ENCODE measurements at regions not wholly inside any gene's neighbourhood (a gene's known extent, or its start where the extent isn't known, plus 50 kb on each side); places are given as distances from the start of the nearest gene placed in this dataset.
"Not testable (repeated sequence)": the region's sequence is repeated elsewhere in the genome, so short reads cannot be mapped to it uniquely, and the experiment has no call there.

- no peak for DNase-seq (ENCODE audit: low spot score)
Measured at GRCh38 chr13:33411312-33411711, 125.8 kb upstream of the STARD13 start.

DNA sequence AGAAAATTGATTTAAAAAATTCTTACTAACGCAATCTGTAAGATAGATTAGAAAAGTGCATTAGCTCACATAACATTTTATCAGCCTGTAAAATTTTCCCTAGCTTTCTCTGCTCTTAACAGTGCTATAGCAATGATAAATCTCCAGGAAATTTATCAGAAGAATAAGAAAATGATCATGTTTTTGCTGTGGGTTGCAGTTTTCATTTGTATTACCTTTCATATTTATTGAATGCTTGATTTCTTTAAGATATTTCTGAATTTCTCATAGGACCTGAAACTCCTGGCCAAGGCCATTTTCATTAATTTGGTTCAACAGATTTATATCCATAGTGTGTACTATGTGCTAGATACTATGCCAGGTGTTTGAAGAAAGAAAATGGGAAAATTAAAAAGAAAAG is 130.3 kb upstream of the STARD13 start:
- DNase-seq (ENCODE audit: low spot score), result no peak

DNA sequence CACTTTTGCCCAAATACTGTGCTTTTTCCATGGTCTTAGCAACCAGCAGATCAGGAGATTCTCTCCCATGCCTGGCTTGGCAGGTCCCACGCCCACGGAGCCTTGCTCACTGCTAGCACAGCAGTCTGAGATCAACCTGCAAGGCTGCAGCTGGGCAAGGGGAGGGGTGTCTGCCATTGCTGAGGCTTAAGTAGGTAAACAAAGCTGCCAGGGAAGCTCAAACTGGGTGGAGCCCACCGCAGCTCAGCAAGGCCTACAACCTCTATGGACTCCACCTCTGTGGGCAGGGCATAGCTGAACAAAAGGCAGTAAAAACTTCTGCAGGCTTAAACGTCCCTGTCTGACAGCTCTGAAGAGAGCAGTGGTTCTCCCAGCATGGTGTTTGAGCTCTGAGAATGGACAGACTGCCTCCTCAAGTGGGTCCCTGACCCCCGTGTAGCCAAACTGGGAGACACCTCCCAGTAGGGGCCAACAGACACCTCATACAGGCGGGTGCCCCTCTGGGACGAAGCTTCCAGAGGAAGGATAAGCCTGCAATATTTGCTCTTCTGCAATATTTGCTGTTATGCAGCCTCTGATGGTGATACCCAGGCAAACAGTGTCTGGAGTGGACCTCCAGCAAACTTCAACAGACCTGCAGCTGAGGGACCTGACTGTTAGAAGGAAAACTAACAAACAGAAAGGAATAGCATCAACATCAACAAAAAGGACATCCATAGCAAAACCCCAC is 132.8 kb upstream of the STARD13 start:
- DNase-seq (ENCODE audit: low spot score), result not testable (repeated sequence)

DNA sequence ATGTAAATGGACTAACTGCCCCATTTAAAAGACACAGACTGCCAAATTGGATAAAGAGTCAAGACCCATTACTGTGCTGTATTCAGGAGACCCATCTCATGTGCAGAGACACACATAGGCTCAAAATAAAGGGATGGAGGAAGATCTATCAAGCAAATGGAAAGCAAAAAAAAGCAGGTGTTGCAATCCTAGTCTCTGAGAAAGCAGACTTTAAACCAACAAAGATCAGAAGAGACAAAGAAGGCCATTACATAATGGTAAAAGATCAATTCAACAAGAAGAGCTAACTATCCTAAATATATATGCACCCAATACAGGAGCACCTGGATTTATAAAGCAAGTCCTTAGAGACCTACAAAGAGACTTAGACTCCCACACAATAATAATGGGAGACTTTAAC is 134.6 kb upstream of the STARD13 start:
- DNase-seq (ENCODE audit: low spot score), result not testable (repeated sequence)

GRCh38 chr13:33426131-33426530 is 140.6 kb upstream of the STARD13 start:
- DNase-seq (ENCODE audit: low spot score), result no peak

- no peak for DNase-seq (ENCODE audit: low spot score)
Measured at GRCh38 chr13:33433316-33433715, 147.8 kb upstream of the STARD13 start.

GRCh38 chr13:33434676-33435075 is 149.1 kb upstream of the STARD13 start:
- DNase-seq (ENCODE audit: low spot score), result no peak

DNA sequence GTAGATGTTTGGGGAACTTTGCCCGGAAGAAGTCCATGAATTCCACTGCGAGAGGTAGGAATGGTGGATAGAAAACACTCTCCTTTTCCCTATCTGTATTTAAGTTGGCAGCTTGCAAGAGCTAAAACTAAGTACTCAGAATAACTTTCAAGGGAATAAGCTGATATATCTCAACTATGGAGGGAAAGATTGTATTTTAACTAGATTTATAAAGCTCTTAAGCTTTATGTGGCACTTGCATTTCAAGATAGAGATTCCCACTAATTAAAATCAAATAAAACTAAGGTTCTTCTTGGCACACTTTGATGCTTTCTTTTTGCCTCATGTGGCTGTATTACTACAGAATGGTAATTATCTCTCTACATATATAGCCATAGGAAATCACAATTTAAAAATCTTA is 149.7 kb upstream of the STARD13 start:
- DNase-seq (ENCODE audit: low spot score), result no peak

GRCh38 chr13:33438918-33439317 is 153.4 kb upstream of the STARD13 start:
- no peak for DNase-seq (ENCODE audit: low spot score)

GRCh38 chr13:33441015-33441414 is 155.5 kb upstream of the STARD13 start:
- no peak for DNase-seq (ENCODE audit: low spot score)

GRCh38 chr13:33445024-33445423 is 159.5 kb upstream of the STARD13 start:
- no peak for DNase-seq (ENCODE audit: low spot score)

GRCh38 chr13:33445476-33445875 is 159.9 kb upstream of the STARD13 start:
- DNase-seq (ENCODE audit: low spot score), result no peak

DNA sequence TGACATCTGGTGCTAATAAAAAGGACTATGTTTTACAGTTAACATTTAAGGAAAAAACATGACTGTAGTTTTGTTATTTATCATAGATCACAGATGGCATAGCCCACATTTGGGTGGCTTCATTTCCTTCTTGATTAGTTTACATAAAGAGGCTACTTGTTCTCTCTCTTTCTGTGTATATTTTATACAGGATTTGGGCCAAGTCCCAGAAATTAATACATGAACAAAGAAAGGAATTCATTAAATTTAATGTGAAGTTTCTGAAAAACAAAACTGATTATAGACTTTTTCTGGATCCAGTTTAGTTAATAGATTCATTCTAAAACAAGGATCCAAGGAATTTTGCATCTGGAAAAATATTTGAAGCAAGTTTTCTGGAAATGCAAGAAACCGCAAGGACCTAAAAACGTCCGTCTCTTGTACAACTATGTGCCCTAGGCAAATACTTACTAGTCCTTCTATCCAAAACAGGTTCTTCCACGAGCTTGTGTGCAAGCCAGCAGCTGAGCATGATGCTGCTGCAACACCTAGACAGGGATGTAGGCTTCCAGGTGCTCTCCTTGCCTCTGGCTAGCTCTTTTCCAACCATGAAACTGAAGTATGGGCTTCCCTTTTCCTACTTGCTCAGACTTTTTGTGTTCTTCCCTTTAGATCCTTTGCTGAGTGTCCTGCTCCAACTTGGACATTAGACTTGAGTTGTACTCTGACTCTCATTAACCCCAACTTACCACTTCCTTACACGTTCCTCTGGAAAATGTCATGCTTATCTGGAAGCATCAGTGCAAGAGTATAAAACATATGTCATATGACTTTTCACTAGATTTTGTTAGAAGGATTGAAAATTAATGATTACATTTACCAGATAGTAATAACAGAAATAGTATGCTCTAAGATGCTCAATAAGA is 161.5 kb upstream of the STARD13 start:
- DNase-seq (ENCODE audit: low spot score), result no peak

DNA sequence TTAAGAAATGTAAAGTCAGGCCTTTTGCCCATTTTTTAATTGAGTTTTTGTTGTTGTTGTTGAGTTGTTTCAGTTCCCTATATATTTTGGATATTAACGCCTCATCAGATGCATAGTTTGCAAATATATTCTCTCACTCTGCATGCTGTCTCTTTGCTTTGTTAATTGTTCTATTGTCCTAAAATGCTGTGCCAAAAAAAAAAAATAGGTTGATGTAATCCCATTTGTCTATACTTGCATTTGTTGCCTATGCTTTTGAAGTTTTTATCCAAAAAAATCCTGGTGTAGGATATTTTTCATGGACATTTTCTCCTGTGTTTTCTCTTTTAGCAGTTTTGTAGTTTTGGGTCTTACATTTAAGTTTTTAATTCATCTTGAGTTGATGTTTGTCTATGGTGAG is 163.3 kb upstream of the STARD13 start:
- no peak for DNase-seq (ENCODE audit: low spot score)

- DNase-seq (ENCODE audit: low spot score), result no peak
Measured at GRCh38 chr13:33450956-33451709, 165.6 kb upstream of the STARD13 start.

- DNase-seq (ENCODE audit: low spot score), result no peak
Measured at GRCh38 chr13:33452873-33453517, 167.4 kb upstream of the STARD13 start.

DNA sequence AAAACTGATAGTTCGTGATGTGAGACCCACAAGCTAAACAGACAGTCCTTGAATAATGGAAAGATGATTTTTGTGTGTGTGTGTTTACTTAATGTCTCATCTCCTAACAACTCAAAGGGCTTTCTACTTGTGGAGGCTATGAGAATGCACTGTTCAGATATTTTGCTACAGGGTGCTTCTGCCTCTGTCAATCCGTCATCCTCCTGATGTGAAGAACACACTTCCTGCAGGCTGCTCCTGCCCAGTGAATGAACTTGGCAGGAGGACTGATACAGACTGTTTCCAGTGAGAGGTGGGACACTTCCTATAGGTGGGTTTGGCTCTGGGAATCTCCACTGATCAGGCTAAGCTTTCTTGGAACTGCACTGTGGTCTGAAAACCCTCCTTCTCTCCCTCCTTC is 168.4 kb upstream of the STARD13 start:
- DNase-seq (ENCODE audit: low spot score), result no peak

DNA sequence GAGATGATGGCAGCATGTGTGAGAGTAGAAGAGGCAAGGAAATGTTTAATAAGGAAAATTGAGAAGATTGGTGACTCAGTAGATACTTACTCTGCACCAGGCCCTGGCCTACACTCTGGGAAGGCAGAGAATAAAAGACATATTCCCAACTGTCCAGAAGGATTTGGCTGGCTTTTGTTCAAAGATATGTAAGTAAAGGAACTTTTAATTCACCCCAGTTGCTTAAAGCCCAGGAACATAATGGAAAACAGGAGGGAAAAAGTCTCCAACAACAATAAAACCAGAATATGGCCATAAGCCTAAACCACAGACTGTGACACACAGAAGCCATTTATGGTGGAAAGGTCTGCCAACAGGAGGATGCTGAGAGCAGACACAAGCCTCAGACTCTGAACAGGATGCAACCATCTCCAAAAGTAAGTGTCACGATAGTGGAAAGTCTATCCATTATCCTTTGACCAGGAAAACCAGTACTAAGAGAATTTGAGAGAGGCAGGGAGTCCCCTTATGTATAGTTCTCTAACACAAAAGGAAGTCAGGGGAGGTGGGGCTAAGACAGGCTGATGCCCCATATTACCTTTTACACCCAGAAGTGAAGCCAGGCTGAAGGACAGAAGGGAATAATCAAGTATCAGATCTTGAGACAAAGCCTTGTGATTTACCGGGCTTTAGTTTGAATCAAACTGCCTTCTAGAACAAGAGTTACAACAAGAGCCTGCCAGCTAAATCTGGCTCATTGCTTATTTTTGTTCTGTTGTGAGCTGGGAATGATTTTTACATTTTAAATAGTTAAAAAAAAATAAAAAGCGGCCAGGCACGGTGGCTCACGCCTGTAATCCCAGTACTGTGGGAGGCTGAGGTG is 169.5 kb upstream of the STARD13 start:
- DNase-seq (ENCODE audit: low spot score), result no peak

GRCh38 chr13:33459702-33460101 is 174.1 kb upstream of the STARD13 start:
- DNase-seq (ENCODE audit: low spot score), result no peak

DNA sequence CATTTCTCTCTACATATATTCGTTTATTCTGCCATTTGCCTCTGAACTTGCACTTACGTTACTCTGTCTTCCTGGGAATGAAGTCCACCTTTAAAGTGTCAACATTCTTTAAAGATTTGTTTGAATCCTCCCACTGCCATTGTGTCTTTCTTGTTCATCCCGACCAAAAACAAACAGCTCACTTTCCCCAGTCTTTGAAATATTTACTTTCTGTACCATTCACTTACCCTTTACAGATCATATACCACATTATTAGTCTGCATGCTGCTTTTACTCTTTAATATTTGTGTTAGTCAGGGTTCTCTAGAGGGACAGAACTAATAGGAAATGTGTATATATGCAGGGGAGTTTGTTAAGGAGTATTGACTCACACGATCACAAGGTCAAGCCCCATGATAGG is 176.6 kb upstream of the STARD13 start:
- DNase-seq (ENCODE audit: low spot score), result no peak

DNA sequence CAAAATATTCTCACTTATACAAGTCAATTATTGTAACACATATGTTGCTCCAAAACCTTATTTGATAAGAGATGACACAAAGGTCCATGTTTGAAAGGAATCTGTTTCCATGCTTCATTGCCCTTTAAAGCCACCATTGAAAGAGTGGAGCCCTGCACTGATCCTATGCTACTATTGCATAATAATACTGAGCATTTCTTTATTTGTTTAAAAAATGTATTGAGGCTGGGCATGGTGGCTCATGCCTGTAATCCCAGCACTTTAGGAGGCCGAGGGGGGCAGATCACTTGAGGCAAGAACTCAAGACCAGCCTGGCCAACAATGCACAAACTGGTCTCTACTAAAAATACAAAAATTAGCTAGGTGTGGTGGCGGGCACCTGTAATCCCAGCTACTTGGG is 178.8 kb upstream of the STARD13 start:
- no peak for DNase-seq (ENCODE audit: low spot score)
